ENCODE measurements at regions not wholly inside any gene's neighbourhood (a gene's known extent, or its start where the extent isn't known, plus 50 kb on each side); places are given as distances from the start of the nearest gene placed in this dataset.
"Not testable (repeated sequence)": the region's sequence is repeated elsewhere in the genome, so short reads cannot be mapped to it uniquely, and the experiment has no call there.

- DNase-seq = no peak
Measured at GRCh38 chr21:17105932-17106331, 406.9 kb upstream of the CXADR start.

DNA sequence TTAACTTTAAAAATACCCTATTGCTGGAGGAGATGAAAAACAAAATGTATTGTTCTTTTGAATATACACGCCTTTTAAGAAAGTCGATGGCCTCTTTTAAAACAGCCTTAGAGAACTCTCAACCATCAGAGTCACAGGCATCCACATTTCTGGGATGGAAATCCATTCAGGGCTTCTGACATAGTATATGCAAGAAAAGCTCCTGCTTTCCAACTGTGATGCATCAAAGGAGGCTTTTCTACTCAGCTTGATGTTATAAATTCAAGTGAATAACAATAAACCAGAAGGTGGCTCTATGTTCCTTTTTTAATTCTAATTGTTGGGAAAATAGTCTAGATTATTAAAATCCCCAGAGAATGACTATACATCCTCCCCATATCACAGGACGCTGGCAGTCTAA is 398.8 kb upstream of the CXADR start:
- no peak for DNase-seq

DNA sequence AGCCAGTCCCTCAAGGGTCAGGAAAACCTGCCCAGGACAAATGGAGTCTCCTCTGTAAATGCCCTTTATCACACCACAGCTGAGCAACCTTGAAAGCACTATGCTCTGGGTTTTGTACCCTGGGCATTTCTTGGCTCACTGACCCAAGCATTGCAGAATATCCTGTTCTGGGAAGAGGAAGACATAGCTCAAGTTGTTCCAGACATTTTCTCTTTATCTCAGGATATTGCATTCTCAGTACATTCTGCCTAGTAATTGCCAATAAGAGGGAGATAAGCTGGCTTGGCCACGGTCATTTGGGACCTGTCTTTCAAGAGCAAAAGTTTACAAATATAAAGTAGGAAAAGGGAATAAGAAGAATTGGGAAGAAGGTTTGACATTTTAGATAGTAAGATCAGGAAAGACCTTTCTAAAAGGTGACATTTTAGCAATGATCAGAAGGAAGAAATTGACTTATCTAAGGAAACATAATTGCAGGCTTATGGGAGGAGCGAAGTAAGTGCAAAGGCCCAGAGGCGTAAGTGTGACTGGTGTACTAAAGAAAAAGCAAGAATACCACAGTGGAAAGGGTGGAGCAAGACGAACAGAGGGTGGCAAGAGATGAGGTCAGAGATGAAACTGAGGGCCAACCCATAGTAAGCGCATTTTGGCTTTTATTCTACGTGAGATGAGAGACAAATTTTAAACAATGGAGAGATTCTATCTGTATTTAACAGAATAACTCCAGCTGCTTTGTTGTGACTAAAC is 394.0 kb upstream of the CXADR start:
- no peak for DNase-seq

DNA sequence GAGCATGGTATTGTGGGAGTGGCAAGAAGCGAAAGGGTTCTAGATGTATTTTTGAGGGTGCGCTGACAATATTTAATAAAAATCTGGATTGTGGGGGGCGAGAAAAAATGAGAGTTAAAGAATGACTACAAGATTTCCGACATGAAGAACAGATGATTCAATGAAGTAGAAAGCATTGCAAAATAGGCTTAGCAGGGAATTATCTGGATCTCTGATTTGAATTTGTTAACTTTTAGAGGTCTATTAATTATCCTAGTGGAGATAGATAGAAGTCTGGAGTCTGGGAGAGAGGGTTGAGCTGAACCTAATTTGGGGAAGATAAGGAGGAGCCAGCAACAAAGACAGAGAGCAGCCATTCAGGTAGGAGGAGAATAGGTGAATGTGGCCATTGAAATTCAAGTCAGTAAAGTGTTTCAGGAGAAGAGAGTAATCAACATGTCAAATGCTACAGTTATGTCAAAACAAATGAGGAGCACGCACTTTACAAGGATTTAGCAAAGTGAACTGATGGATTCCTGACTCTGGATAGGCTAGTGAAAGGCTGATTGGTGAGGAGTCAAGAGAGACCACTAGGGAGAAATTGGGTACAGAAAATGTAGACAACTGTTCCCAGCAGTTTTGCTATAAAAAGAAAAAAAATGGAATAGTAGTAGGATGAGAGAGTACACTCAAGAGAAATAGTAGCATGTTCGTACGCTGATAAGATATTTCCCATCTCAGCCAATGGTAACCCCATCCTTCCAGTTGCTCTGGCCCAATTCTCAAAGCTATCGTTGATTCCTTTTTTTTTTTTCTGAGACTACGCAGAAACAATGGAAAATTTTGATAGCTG is 393.2 kb upstream of the CXADR start:
- no peak for DNase-seq

GRCh38 chr21:17127395-17127794 is 385.4 kb upstream of the CXADR start:
- DNase-seq = not testable (repeated sequence)

GRCh38 chr21:17128132-17128531 is 384.7 kb upstream of the CXADR start:
- no peak for DNase-seq

DNA sequence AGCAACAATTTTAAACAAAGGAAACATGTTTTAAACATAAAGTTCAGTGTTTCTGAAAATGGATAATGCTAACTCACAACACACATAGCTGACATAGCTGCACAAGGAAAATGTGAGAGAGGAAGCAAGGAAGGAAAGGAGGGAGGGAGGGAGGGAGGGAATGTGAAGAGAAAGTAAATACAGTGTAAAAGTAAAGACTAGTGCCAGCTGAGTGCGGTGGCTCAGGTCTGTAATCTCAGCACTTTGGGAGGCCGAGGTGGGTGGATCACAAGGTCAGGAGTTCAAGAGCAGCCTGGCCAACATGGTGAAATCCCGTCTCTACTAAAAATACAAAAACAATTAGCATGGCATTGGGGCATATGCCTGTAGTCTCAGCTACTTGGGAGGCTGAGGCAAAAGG is 373.7 kb upstream of the CXADR start:
- not testable (repeated sequence) for DNase-seq

- DNase-seq = no peak
Measured at GRCh38 chr21:17139696-17140095, 373.1 kb upstream of the CXADR start.

DNA sequence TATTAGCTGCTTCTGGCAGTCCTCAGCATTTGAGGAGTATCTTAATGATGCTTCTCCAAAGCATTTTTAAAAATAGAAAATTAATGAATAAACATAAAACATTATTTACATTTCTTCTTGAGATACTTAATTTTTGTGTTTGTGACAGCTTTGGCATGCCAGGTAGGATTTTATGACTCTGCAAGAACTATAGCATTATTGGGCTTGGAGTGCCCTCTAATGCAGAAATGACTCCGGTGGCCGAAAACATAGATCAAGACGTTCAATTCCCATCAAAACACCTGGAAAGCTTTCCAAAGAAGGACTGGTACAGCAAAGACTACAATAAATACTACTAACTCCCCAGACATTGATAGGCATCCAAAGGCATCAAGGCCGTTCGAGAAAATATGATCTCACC is 366.4 kb upstream of the CXADR start:
- DNase-seq = no peak

DNA sequence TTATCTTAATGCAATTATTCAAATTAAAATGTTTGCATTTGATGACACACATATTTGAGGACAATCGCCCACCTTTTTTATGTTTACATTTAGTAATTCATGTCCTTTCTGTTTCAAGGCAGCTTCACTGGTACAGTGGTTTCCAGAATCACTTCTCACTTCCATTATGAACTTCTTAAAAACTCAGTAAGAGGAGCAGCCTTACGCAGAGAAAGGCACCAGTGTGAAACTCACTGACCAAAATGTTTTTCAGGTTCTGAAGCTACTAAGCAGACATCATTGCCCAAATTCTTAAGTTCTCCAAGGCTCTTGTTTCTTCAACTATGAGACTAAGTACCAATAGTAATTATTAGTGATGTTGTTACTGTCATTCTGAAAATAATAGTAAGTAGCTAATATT is 353.1 kb upstream of the CXADR start:
- DNase-seq = no peak

DNA sequence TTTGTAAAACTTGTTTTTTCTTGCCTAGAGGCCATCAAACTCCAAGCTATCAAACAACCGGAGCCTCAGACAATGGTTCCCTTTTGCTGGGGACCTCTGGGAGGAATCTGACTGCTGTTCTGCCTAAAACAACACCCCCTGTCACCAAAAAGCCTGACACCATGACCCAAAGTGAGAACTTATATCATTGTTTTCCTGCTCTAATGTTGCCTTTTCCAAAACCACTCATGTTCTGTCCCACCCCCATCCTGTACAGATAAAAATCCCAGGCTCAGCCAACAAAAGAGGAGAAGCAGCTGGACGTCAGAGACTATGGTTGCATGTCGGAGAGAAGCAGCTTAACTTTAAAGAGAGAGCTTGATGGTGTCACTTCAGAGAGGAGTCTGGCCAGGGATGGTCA is 327.2 kb upstream of the CXADR start:
- DNase-seq = no peak

DNA sequence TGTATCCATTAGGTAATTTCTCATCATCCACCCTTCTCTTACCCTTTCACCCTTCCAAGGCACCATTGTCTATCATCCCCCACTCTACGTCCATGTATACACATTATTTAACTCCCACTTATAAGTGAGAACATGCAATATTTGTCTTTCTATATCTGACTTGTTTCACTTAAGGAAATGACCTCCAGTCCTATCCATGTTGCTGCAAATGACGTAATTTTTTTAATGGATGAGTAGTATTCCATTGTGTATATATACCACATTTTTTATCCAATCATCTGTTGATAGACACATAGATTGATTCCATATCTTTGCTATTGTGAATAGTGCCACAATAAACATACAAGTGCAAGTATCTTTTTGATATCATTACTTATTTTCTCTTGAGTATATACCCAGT is 322.9 kb upstream of the CXADR start:
- no peak for DNase-seq

GRCh38 chr21:17191346-17191993 is 321.4 kb upstream of the CXADR start:
- DNase-seq = no peak

- no peak for DNase-seq
Measured at GRCh38 chr21:17195351-17195750, 317.5 kb upstream of the CXADR start.

DNA sequence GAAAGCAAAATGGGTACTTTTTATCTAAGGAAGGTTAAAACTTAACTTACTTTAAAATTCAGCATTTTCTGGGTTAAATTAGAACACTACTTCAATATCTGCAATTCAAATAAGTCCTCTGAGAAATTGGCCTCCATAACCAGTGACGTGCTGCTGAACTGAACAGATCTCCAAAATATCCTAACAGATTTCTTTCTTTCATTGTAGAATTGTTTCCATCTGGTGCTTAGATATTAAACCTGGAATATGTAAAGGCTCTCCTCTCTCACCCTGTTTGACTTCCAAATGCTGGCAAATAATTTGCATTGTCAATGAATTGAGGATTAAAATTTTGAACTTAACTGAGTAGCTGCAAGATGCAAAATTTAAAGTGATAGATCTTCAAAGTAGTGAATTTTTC is 316.9 kb upstream of the CXADR start:
- no peak for DNase-seq

GRCh38 chr21:17196623-17197022 is 316.2 kb upstream of the CXADR start:
- no peak for DNase-seq

DNA sequence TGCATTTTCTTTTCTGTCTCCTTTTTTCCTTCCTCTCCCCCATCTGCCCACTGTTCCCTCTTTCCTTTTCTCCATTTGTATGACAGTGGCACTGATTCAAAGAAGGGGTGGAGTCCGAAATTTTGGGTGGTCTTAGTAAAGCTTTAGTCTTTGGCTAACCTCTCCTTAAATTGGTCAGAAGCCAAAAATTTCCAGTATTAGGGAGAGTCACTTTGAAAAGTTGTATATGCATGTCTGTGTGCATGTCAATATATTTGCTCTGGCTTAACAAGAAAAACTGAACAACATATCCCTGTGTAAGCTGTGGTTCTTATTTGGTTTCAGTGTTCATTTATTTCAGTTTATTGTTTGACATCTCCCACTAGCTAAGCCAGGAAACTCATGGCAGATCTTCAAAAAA is 314.8 kb upstream of the CXADR start:
- DNase-seq = no peak

GRCh38 chr21:17200250-17200649 is 312.6 kb upstream of the CXADR start:
- no peak for DNase-seq

GRCh38 chr21:17201741-17202260 is 311.0 kb upstream of the CXADR start:
- DNase-seq = no peak

GRCh38 chr21:17214801-17215200 is 298.0 kb upstream of the CXADR start:
- DNase-seq = no peak

- not testable (repeated sequence) for DNase-seq
Measured at GRCh38 chr21:17219050-17219449, 293.8 kb upstream of the CXADR start.

- no peak for DNase-seq
Measured at GRCh38 chr21:17231124-17231523, 281.7 kb upstream of the CXADR start.

- no peak for DNase-seq
Measured at GRCh38 chr21:17231771-17232170, 281.1 kb upstream of the CXADR start.

- no peak for DNase-seq
Measured at GRCh38 chr21:17238468-17238867, 274.4 kb upstream of the CXADR start.
